ENCODE measurements at regions not wholly inside any gene's neighbourhood (a gene's known extent, or its start where the extent isn't known, plus 50 kb on each side); places are given as distances from the start of the nearest gene placed in this dataset.
"Not testable (repeated sequence)": the region's sequence is repeated elsewhere in the genome, so short reads cannot be mapped to it uniquely, and the experiment has no call there.

DNA sequence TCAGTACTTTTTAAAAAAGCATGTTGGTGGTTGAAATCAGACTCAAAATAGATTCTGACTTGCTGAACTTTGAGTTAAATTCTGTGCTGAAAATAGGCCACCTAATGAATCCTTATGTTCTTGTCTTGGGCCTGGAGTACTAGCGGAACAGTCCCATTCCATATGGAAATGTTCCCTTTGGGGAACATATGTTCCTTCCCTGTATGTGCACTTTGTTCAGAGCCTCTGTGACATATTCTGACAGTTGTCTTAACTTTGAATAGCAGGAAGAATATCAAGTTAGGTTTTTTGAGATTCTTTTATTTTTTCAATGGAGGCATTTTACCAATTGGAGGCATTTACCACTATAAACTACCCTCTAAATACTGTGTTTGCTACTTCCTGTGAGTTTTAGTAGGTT is 1667.8 kb downstream of the PLA2G4A start:
- no peak for DNase-seq

DNA sequence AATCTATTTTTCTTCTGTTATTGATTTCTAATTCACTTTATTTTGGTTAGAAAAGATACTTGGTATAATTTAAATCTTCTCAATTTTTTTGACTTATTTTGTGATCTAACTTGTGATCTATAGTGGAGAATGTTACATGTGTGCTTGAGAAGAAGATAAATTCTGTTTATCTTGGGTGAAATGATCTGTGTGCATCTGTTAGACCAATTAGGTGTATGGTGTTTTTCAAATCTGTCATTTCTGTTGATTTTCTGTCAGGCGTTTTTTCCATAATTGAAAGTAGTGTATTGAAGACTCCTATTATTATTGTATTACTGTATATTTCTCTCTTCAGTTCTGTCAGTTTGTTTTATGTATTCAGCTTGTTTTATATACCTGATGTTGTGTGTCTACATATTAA is 1668.3 kb downstream of the PLA2G4A start:
- DNase-seq = no peak

DNA sequence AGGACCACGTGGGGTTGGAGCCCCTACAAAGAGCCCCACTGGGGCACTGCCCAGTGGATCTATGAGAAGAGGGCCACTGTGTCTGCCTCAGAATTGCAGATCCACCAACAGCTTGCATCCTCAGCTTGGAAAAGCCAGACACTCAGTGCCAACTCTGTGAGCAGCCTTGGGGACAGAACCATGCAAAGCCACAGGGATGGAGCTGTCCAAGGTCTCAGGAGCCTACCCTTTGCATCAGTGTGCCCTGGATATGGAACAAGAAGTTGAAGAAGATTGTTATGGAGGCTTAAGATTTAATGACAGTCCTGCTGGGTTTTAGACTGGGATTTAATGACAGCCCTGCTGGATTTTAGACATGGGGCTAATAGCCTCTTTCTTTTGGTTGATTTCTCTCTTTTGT is 1670.9 kb downstream of the PLA2G4A start:
- DNase-seq = no peak

DNA sequence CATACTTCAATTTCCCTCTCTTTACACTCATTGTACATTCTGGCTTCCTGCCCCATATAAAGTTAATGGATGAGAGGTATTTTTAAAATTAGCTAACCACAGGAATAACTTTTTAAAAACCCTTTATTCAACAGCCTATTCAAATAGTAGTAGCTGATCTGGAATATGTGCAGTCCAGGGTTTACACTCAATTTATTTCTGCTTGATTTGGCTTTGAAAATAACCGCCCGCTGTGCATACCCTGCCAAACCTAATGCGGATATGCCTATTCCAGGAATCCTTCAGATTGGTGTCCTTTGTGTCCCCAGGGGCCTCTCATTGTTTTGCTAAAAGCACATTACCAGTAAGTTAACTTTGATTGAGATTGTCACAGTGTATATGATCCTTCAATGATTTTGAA is 1686.2 kb downstream of the PLA2G4A start:
- DNase-seq = no peak

DNA sequence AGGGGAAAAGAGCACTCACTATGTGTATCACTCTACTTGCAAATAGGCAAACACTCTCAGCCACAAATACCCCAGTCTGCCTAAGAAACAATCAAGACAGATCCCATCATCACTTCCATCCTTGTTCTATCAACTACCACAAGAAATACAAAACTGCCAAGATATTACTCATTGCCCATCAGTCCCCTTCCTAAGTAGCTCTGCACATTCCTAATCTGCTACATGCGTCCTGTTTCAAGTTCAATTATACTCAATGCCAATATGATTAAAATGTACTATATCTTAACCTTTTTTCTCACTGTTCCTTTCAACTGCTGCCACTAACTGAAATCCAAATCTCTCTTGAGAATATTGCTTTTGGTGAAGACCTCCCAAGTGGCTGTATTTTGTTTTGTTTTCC is 1688.4 kb downstream of the PLA2G4A start:
- DNase-seq = no peak

DNA sequence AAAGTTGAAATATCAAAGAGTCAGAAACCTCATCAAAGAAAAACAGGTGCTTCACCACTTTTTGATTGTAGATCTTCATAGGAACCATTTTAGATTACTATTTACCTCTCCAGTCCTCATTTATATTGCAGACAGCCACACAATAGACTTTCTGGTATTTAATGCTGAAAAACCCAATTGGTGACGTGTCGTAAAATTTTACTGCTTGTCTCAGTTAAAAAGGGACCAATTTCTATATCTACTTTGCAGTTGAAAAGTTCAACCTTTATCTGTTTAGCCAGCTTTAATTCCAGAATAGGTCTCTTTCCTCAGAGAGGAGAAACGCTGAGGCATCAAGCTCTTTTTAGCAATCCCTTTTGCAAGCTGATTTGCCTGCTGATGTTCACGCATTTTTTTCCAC is 1722.4 kb downstream of the PLA2G4A start:
- no peak for DNase-seq

DNA sequence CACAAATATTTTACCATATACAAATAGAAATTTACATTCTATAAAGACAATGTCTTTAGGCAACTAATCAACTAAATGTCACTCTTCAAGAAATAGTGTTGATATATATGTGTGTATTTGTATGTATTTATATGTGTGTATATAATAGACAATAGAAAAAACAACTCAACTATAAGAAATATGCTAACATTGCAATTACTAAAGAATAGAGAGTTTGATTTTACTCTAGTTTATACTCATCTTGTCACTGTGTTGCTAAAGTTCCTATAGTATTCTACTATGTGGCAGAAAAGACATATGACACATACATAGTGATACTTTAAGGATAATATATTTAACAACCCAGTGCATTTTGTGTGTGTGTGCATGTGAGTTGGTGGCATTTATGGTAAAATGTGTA is 1728.3 kb downstream of the PLA2G4A start:
- DNase-seq = no peak

DNA sequence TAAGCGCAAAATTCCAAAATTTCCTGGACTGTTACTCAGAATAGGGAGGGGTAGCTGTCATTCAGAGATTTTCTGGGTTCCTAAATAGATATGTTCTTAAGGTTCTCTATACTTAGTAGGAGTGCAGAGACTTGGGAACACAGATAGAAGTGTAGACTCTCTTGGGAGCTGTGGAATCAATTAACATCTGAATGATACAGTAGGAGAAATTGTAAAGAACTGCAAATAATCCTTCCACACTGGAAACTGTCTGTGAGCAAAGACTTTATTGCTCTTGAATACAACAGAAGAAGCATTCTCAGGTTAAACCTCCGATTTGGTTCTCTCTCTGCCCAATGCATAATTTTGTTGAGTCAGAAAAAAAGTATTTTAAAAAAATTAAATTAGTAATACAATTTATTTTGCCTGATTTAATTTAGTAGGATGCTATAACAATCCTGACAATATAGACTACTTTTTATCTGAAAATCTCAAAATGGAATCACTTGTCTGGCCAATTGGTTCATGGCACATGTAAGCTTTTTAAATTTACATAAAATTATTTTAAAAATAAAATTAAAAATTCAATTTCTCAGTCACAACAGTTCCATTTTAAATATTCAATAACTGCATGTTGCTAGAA is 1754.3 kb downstream of the PLA2G4A start:
- no peak for DNase-seq

DNA sequence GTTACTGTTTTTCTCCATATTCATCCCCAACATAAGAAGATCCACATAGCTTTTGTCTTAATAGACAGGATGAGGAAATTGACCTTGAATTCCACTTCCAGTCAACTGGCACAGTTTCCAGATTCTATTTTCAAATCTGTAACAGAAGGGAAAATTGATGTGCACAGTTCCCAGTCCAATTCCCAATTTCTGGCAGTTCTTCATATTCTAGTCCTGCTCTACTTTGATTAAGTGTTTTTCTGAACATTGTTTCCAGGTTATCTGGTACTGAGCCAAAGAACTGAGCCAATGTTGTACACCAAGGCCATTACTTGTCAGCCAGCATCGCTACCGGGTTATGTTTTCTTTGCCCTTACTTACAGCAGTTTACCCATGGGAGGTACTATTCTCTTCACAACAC is 1755.4 kb downstream of the PLA2G4A start:
- DNase-seq = peak; percentile 98

DNA sequence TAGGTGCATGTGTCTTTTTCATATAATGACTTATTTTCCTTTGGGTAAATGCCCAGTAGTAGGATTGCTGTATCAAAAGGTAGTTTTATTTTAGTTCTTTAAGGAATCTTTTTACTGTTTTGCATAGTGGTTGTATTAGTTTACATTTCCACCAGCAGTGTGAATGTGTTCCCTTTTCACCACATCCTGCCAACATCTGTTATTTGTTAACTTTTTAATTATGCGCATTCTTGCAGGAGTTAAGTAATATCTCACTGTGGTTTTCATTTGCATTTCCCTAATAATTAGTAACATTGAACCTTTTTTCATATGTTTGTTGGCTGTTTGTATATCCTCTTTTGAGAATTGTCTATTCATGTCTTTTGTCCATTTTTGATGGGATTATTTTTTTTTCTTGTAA is 1761.9 kb downstream of the PLA2G4A start:
- no peak for DNase-seq

DNA sequence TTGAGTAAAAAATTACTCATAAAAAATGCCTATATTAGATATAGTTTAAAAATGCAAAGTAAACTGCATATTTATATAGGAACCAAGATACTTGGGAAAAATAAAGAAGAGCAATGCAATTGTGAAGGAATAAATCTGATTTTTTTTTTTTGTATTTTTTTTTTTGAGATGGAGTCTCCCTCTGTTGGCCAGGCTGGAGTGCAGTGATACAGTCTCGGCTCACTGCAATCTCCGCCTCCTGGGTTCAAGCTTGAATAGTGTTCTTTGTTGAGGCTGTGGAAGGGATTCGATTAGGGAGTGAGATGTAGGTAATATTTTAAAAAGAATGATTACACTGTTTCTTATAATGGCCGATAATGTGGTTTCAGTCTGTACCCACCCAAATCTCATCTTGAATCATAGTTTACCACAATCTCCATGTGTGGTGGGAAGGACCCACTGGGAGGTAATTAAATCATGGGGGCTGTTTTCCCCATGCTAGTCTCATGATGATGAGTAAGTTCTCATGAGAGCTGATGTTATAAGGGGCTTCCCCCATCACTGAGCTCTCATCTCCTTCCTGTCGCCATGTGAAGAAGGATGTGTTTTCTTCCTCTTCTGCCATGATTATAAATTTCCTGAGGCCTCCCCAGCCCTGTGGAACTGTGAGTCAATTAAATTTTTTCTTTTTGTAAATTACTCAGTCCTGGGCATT is 1765.9 kb downstream of the PLA2G4A start:
- DNase-seq = no peak

DNA sequence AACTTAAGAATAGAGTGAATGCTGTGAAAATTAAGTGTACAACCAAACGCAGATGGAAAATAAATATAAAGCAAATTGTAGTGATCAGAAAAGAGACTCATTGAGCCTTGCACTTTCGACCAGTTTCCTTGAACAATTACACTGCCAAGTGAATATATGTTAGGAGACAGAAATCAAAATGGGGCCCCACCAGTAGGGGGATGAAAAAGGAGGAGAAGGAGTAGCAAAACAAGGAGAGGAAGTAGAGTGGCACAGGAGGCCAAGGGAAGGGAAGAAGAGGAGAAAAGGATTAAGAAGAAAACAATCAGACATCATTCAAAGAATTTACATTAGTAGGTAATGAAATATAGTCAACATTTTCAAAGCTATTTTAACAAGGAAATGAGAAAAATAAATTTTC is 1770.6 kb downstream of the PLA2G4A start:
- DNase-seq = no peak

DNA sequence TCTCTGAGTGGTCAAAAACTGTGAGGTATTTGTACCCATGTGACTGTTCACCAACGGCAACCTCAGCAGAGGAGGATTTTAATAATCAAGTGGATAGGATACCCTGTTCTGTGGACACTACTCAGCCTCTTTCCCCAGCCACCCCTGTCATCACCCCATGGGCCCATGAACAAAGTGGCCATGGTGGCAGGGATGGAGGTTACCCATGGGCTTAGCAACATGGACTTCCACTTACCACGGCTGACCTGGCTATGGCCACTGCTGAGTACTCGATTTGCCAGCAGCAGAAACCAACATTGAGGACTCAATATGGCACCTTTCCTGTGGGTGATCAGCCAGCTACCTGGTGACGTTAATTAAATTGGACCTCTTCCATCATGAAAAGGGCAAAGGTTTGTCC is 1782.7 kb downstream of the PLA2G4A start:
- DNase-seq = no peak

DNA sequence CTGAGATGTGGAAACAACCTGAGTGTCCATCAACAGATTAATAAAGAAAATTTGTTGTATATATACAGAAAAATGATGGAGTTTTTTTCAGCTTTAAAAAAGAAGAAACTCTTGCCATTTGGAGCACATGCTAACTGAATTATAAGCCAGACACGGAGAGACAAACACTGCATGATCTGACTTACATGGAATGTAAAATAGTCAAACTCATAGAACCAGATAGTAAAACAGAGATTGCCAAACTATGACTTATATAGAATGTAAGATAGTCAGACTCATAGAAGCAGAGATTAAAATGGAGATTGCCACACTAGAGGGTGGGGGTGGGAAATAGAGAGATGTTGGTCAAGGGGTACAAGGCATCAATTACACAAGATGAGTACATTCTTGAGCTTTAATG is 1786.6 kb downstream of the PLA2G4A start:
- DNase-seq = no peak

DNA sequence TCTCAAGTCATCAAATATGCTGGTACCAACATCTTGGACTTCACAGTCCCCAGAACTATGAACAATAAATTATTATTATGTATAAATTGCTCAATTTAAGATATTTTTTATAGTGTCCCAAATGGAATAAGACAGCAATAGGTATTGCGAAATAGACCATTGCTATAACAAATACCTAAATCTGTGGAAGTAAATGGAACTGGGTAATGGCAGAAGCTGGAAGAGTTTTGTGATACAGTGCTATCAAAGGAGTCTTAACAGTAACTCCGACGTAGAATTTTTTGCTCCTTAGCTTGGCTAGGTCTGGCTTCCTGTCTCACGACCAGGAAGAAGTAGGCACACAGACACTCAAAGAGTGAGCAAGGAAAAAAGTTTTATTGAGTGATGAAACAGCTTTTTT is 1791.5 kb downstream of the PLA2G4A start:
- no peak for DNase-seq

DNA sequence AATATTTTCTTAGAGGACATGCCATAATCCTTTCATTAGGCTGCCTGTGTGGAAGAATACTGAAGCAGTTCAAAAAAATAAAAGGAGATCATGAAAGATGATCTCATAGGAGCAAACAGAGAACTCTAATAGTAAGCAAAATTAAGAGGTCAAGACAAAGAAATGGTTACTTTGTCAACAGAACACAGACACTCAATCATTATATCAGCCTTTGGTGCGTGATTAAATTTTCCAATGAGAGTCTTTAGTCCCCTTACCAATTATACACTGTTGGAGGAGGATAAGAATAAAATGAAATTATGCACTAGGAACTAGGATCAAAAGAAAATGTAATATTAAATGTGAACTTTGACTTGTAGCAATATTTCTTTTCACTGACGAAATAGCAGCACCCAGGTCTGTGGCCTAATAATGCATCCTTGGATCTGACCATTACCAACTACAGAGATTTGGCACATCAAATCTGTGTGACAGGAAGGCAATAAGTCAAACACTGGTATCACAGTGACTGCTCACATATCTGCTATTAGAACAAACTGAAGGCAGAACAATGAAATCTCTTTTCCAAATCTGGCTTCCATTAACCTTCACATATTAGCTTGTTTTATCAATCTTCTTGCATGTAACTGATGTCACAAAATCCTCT is 1812.9 kb downstream of the PLA2G4A start:
- no peak for DNase-seq

DNA sequence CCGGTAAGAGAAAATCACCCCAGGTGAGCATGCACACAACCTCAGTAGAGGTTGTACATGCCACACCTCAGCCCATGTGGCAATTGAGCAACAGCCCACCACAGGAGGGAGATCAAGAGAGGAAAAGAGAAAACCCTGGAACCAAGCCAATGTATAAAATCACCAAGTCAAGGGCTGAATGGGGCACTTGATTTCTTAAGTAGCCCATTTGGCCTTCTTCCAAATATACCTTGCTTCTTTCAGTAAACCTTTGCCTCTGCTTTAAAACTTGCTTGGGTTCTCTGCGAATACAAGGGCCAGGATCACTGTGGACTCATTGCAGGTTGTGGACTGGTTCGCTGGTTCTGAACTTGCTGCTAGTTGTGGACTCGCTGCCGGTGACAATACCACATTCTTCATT is 1814.0 kb downstream of the PLA2G4A start:
- no peak for DNase-seq

DNA sequence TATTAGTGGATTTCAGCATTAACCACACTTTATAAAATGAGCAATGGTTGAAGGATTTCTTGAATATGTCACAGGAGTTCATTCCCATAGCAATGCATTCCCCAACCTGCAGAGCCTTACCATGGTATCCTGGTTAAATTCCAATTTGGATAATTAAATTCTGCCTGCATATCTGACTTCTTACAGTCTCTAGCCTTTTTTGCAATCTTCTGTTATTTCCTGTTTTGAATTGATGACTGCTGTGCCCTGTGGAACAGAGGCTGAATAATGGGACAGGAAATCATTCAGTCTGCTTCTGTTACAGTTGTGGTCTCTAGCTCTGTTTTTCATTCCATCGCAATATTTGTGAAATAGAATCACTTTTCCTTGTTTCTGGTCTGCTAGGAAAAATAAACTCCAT is 1823.9 kb downstream of the PLA2G4A start:
- DNase-seq = no peak

DNA sequence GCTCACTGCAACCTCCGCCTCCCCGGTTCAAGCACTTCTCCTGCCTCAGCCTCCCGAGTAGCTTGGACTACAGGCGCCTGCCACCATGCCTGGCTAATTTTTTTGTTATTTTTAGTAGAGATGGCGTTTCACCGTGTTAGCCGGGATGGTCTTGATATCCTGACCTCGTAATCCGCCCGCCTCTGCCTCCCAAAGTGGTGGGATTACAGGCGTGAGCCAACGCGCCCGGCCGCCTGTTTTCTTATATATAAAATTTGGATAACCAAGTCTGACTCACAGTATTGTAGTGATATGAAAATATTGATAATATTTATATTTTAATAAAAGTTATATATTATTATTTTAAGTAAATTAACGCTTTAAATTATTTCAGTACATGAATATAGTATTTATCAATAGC is 1821.7 kb downstream of the BRINP3 start:
- not testable (repeated sequence) for DNase-seq

DNA sequence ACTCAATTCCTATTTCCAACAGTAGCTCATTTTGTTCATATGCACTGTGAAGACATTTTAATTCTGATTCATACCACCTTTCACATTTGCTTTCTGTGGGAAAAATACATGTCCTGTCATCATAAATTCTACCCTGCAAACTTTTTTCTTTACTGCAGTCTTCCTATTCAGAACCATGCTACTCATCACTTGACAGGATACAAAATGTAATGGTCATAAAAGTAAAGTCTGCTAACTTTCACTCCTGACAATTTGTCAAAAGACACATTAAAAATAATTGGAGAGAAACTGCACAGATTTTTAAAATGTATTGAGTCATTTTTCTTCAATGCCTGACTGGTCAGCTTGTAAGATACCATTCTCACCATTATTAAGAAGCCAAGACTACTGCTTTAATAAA is 1817.1 kb downstream of the BRINP3 start:
- no peak for DNase-seq

DNA sequence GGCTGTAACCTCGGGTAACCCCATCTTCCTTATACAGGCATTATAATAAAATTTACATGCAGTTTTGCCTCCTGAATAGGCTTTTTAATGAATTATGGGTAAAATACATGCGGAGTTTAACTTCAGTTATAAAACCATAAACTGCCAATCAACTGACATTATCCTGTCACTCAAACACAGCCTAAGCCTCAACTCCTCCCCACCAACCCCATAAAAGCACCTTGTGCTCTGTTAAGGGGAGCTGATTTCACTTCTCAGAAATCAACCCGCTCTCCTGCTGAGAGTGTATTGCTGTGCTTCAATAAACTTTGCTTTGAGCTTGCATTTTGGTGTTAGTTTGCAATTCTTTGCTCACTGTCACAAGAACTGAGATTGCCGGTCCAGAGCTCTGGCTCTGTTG is 1812.2 kb downstream of the BRINP3 start:
- no peak for DNase-seq

DNA sequence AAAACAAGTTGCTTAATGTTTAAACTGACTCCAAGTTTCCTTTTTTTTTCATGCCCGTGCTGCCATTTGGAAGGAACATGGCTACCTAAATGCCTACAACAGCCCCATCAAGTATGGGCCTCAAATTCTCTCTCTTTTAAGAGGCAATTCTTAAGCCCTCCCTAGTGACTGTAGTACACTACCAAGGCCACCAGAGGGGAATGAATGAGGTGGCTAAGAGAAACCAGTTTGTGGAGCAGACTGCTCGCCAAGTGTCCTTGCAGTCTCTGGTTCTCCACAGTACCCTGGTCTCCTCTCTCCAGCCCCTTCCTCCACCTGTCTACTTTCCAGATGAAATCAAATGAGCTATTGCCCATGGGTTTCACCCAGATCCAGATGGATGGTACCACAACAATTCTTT is 1809.6 kb downstream of the BRINP3 start:
- DNase-seq = no peak

DNA sequence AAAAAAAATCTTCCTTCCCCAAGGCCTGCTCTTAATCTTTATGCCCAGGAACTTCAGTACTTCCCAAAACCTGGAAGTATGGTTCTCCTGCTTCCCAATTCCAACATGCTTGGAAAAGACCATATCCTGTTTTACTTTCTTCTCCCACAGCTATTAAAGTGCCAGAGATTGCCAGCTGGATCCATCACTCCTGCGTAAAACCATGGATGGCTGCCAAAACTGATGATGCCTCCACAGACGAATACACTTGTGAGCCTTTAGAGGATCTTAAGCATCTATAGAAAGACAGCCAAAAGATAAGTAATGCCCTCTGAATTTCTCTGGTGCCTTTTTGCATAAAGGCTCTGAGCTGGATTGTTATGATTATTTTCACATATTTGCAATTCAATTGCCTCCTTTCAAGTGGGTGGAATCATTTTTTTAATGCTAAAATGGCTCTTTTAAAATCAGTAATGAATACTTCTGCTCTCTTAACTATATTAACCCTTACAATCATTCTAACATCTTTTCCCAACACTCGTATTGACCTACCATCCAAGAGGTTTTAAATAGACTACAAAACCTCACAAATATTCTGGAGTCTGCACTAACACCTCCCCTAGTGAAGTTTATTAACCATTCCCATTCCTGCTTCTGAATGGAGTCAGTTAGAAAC is 1807.8 kb downstream of the BRINP3 start:
- peak; percentile 81 for DNase-seq

DNA sequence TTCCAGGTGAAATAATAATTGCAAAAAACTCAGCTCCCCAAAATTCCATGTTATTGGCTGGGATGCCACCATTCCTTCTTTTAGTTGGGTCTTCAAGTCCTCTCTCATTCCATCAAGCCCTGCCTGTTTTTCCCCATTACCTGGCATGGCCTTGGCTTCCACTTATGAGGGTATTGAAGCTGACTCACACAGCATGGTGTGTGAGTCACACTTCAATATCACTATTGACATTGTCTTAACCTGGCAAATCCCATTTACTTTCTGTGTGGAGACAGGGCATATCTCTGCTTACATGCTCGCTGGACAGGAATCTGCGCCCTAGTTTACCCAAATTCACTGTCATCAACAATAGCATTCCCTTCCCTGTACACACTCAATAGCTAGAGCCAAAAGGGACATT is 1806.8 kb downstream of the BRINP3 start:
- no peak for DNase-seq
